ENCODE measurements at regions not wholly inside any gene's neighbourhood (a gene's known extent, or its start where the extent isn't known, plus 50 kb on each side); places are given as distances from the start of the nearest gene placed in this dataset.

DNA sequence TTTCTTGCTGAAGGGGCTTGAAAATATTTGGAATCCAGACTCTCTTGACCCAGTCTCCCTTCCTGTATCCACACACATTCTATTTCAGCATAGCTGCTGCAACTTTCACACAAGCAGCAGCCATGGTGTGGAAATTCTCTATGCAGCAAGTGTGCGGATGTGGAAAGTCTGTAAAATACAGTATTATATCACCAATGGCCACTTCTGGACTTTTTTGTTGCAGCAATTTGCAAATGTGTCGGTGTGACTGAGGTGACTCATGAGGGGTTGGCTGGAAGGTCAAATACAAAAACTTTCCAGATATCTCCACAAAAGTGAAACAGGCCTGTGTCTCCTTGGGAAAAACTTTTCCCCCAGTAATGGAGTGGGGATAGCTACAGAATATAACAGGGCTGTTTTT, 299.3 kb upstream of the GYPC start:
- no peak overlapping the region for H3K4me3 ChIP-seq
- H3K36me3 ChIP-seq = no peaks in the 10 kb centered on the region
- H3K27me3 ChIP-seq = no peaks in the 10 kb centered on the region
- no peak for TF ChIP-seq EP300 (IDR thresholded peaks at IDR 0.05)
- TF ChIP-seq CTCF (IDR thresholded peaks at IDR 0.05) = no peak
- TF ChIP-seq POLR2A (IDR thresholded peaks at IDR 0.05) = no peak
- WGBS, 3 donors = 65 to 76% (median 67%) methylated on average over 2 of the region's 2 CpGs
- H3K9me3 ChIP-seq = no peaks in the 10 kb centered on the region
- DNase-seq = no peak
- no peak overlapping the region for H3K27ac ChIP-seq
- intact Hi-C loops (cut with DNase I) = no loop called here
- no peaks in the 10 kb centered on the region for H3K4me1 ChIP-seq (ENCODE audit: insufficient read depth)

GRCh38 chr2:126358122-126358521, 297.8 kb upstream of the GYPC start:
- no peaks in the 10 kb centered on the region for H3K9me3 ChIP-seq
- H3K36me3 ChIP-seq = no peaks in the 10 kb centered on the region
- intact Hi-C loops (cut with DNase I) = no loop called here
- no peak overlapping the region for H3K27ac ChIP-seq
- no peak overlapping the region for H3K4me3 ChIP-seq
- H3K27me3 ChIP-seq = no peaks in the 10 kb centered on the region
- no peaks in the 10 kb centered on the region for H3K4me1 ChIP-seq (ENCODE audit: insufficient read depth)
- WGBS, 3 donors = 47 to 61% (median 51%) methylated on average over 1 of the region's 1 CpG
- no peak for DNase-seq
- TF ChIP-seq POLR2A (IDR thresholded peaks at IDR 0.05) (no peak), CTCF (IDR thresholded peaks at IDR 0.05) (no peak), EP300 (IDR thresholded peaks at IDR 0.05) (no peak)

DNA sequence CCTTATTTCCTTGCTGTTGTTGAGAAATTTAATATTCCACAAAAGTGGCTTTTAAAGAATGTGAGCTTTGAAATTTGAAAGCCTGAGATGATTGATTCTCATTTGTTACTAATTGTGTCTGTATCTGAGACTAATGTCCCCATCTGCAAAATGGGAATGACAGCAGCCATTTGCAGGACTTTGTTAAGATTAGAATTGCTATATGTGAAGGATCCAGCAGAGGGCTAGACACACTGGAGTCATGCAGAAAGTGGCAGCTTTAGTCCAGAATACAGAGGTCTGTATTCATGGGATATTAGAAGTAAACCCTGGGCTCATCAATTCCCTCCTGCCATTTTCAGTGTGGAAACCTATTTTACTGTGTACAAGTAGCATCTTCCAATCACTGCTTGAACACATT, 296.5 kb upstream of the GYPC start:
- intact Hi-C loops (cut with DNase I) = no loop called here
- no peak for DNase-seq
- no peaks in the 10 kb centered on the region for H3K27me3 ChIP-seq
- H3K36me3 ChIP-seq = no peaks in the 10 kb centered on the region
- no peak overlapping the region for H3K27ac ChIP-seq
- no peak overlapping the region for H3K4me3 ChIP-seq
- H3K4me1 ChIP-seq (ENCODE audit: insufficient read depth) = no peaks in the 10 kb centered on the region
- no peaks in the 10 kb centered on the region for H3K9me3 ChIP-seq
- no peak for TF ChIP-seq EP300 (IDR thresholded peaks at IDR 0.05)
- TF ChIP-seq POLR2A (IDR thresholded peaks at IDR 0.05) = no peak

DNA sequence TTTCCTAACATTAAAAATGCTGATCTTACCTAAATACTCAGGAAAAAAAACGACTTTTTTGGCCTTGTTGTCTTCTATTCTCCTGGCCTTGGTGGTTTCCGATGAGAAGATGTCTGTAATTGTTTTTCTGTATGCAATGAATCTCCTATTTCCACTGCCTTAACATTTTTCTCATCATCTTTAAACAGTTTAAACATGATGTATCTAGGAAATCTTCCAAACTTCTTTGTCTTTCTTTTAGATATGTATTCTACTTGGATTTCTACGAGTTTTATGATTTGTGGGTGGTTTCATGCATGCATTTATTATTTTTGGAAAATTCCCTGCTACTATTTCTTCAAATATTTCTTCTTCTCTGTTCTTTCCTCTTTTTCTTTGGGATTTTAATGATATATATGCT, 288.6 kb upstream of the GYPC start:
- 51 to 74% (median 72%) methylated on average over 3 of the region's 3 CpGs for WGBS, 3 donors
- TF ChIP-seq POLR2A (IDR thresholded peaks at IDR 0.05) = no peak
- TF ChIP-seq CTCF (IDR thresholded peaks at IDR 0.05) = no peak
- TF ChIP-seq EP300 (IDR thresholded peaks at IDR 0.05) = no peak
- intact Hi-C loops (cut with DNase I) = no loop called here
- H3K27ac ChIP-seq = no peak overlapping the region
- no peaks in the 10 kb centered on the region for H3K36me3 ChIP-seq
- no peaks in the 10 kb centered on the region for H3K9me3 ChIP-seq
- no peaks in the 10 kb centered on the region for H3K27me3 ChIP-seq
- DNase-seq = no peak
- no peak overlapping the region for H3K4me3 ChIP-seq
- no peaks in the 10 kb centered on the region for H3K4me1 ChIP-seq (ENCODE audit: insufficient read depth)

DNA sequence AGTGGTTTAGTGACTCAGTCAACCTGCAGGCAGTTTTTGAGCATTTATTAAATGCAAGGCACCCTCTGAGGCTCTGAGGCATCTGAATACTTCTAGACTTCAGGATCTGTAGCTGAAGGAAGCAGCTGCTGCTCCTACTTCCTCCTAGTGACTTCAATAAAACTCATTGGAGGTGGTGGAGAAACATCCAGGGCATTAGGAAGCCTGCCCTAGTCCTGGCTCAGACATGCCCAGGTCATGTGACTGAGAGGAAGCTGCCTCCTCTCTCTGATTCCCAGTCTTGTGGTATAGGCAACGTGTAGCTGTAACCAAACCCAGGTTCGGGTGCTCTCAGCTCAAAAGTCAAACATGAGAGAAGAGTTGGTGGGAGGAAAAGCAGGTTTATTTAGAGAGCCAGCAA, 287.2 kb upstream of the GYPC start:
- DNase-seq = no peak
- no peak overlapping the region for H3K27ac ChIP-seq
- H3K27me3 ChIP-seq = no peaks in the 10 kb centered on the region
- no peaks in the 10 kb centered on the region for H3K4me1 ChIP-seq (ENCODE audit: insufficient read depth)
- intact Hi-C loops (cut with DNase I) = no loop called here
- TF ChIP-seq POLR2A (IDR thresholded peaks at IDR 0.05) (no peak), CTCF (IDR thresholded peaks at IDR 0.05) (no peak), EP300 (IDR thresholded peaks at IDR 0.05) (no peak)
- no peaks in the 10 kb centered on the region for H3K9me3 ChIP-seq
- WGBS, 3 donors = 66 to 87% (median 82%) methylated on average over 2 of the region's 2 CpGs
- no peak overlapping the region for H3K4me3 ChIP-seq
- H3K36me3 ChIP-seq = no peaks in the 10 kb centered on the region
